HG03095 (cell line): ENCODE measurements at regions not wholly inside any gene's neighbourhood (a gene's known extent, or its start where the extent isn't known, plus 50 kb on each side); places are given as distances from the start of the nearest gene placed in this dataset.
"Not testable (repeated sequence)": the region's sequence is repeated elsewhere in the genome, so short reads cannot be mapped to it uniquely, and the experiment has no call there.

Experiments
- ATAC-seq: cut with Tn5 transposase; IDR thresholded peaks from one replicate; pipeline ENCODE4 v1.9.1; 2021; ENCODE audit warnings: moderate library complexity; ENCODE audit not compliant: unreplicated experiment

DNA sequence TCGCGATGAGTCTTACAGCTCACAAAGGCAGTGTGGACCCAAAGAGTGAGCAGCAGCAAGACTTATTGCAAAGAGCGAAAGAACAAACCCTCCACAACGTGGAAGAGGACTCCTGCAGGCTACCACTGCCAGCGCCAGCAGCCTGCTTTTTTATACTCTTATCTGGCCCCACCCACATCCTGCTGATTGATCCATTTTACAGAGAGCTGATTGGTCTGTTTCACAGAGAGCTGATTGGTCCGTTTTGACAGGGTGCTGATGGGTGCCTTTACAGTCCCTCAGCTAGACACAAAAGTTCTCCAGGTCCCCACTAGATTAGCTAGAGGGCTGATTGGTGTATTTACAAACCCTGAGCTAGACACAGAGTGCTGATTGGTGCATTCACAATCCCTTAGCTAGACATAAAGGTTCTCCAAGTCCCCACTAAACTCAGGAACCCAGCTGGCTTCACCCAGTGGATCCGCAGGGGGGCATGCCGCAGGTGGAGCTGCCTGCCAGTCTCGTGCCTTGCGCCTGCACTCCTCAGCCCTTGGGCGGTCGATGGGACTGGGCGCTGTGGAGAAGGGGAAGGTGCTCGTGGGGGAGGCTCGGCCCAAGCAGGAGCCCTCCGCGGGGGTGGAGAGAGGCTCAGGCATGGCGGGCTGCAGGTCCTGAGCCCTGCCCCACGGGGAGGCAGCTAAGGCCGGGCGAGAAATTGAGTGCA, 75.7 kb downstream of the QDPR start:
- ATAC-seq, result not testable (repeated sequence)

DNA sequence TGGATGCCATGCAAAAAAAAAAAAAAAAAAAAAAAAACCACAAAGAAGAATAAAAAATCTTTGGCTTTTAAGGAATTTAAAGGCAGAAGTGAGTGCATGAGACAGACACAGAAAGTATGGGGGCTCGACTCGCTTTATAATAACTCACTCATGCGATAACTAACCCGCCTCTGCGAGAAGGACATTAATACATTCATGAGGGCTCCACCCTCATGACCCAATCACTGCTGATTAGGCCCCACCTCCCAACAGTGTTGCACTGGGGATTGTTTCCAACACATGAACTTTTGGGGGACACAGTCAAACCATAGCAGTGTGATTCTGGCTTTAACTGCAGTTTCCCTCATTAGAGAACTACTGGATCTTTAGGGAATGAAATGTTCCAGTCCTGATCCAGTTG, 78.1 kb downstream of the QDPR start:
- no peak for ATAC-seq

DNA sequence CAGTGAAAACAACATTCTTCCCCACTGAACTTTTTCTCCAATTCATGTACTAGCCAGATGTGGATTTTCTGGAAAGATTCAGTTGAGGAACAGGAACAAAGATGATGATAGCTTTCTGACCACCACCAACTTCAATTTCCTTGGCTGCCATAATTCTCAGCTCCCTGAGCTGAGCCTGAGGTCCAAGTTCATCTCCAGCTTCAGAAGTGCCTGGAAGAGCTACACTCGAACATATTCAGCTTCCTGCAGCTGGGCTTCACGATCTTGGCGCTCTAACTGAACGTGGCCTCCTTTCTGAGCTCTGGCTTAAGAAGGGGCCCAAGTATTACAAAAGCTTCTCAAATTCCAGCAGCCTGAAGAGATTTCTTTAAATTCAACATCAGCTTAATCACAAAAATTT, 83.9 kb downstream of the QDPR start:
- no peak for ATAC-seq

DNA sequence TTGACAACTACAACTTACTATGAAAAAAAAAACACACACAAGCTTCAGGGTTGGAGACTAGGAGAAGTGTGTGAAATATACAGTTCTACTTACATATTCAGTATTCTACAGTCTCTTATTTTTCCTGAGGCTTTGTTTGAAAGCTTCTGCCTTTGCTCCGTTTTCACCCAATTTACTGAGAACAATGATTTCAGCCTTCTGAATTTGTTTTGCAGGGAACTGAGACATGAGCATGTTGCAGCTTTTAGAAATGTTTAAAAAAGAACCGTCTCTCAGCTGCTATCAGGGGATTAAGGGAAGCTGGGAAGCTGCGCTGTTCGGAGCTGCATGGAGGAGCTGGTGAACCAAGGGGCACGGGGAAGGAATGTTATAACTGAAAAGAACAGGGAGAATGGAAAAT, 85.7 kb downstream of the QDPR start:
- no peak for ATAC-seq

DNA sequence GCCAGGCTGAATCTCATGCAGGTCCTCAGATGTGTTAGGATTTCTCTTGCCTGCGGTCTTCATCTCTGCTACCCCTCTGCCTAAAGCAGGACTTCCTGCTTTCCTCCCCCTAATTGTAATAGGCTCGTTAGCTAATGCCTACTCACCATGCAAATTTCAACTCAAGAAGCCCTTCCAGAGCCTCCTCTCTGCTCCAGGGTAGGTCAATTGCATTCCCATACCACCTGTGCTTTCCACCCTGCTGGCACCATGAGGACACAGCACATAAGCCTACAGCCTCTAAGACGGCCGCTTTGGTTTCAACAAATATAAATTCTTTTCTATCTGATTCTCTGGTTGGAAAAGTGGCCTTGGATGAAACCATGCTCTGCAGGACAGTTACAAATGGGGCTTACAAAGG, 93.9 kb downstream of the QDPR start:
- ATAC-seq, result no peak

- ATAC-seq, result no peak
Measured at GRCh38 chr4:17414392-17414791, 97.5 kb downstream of the QDPR start.

DNA sequence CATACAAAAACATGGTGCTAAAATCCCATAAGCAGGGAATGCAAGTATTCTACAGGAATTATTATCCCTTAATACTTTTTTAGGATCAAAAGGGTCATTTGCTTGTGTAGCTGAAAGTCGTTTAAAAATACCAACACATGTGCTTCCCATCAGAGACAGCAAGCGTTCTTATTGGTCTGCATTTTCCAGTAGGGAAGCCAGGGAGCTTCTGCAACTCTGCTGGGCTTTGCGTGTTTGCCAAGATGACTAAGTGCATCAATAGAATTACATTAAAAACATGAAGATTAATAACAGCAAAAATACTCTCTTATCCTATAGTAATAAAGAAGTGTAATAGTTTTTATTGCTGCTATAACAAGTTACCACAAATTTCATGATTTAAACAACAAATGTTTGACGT, 111.2 kb downstream of the QDPR start:
- ATAC-seq, result no peak

DNA sequence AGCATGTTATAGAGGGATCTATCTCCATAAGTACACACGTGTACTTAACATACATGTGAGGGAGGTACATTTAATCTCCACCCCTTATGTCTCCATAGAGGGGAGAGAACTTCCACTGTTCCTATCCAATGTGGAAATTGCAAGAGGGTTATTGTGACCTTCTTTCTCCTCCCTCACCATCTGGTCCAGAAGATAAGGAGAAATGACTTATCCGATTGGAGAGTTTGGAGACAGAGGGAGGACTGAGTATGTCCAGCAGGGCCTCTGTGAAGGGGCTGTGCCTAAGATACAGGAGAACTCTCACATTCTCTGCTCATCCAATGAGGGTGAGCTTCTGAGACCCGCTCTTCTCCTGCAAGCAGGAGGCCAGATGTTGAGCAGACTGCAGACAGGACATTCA, 113.1 kb downstream of the QDPR start:
- no peak for ATAC-seq

- no peak for ATAC-seq
Measured at GRCh38 chr4:17398035-17398434, 113.9 kb downstream of the QDPR start.

DNA sequence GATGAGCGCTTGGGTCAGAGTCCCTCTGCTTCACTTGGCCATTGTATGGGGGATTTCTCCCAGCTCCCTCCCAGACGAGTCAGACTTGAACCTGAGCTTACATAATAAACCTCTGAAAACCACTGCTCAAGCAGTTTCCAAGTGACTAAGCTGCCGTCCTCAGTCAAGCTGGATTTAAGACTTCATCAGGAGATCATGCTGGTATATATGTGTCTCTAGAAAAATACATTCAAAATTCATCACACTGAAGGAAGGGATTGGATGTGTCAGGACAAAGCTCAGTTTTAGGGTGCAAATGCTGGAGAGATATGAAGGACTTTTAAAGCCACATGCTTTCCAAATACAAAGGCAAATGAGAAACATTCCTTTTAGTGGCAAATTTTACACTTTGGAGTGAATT, 114.3 kb downstream of the QDPR start:
- no peak for ATAC-seq

GRCh38 chr4:17385403-17385802, 126.5 kb downstream of the QDPR start:
- peak; percentile 64 for ATAC-seq

GRCh38 chr4:17380347-17380746, 131.5 kb downstream of the QDPR start:
- ATAC-seq, result no peak

DNA sequence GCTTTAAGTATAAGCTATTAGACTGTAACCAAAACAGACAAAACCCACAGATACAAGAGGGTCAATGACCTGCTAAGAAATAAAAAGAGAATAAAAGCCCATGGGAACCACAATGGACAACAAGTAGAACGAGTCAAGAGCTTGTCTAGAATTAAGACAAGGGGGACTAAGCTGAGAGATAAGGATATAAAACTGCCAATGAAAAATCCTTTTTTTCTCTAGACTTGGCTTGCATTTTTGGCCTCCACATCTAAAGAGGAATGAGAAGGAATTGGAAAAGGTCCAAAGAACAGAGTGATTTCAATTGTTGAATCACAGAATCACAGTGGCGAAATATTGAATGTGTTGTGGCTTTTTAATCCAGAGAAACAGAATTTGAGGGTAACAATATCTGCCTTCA, 135.7 kb downstream of the QDPR start:
- ATAC-seq, result no peak

DNA sequence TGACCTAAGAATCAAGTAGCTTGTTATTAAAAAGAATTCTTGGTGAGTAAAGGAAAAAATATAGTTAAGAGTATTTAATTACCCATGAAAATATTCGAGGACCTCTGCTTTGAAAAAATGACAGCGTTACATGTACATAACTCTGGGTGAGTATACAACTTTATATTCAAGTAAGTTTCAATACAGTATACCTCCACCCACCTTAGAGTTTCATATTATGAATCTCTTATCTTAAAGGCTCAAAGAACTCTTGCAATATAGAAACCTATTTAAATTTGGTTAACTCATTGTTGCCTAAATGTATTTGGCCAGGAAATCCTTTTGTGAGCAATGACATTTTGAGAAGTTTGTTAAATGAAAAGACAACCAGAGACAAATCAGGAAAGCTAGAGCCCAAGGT, 138.2 kb downstream of the QDPR start:
- no peak for ATAC-seq

DNA sequence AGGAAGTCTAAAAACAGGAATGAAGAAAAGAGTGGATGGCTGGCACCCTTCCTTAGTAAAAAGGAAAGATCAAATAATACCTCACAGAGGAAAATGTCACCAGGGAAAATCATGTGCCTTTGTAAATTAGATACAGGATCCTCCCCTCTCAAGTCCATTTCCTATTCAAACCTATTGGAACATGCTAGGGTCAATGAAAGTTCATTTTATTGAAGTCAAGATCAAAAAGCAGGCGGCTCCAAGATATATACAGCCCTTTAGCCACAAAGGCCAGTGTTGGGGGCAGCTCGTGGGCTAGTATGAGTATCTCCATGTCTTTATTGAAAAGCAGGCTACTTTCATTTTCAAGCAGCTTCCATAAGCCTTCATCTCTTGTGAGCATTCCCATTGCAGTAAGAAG, 141.1 kb downstream of the QDPR start:
- ATAC-seq, result no peak

GRCh38 chr4:17368408-17368807, 143.5 kb downstream of the QDPR start:
- no peak for ATAC-seq

DNA sequence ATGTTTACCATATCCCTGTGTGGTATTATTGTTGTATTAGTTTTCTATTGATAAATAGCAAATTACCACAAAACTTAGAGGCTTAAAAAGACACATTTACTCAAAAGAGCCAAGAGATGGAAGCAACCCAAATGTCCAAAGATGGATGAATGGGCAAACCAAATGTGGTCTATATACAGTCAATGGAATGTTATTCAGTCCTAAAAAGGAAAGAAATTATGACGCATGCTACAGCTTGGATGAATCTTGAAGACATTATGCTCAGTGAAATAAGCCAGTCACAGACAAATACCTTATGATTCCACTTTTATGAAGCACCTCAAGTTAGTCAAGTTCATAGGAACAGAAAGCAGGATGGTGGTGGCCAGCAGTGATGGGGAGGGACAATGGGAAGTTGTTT, 144.7 kb downstream of the QDPR start:
- ATAC-seq, result no peak

- ATAC-seq, result no peak
Measured at GRCh38 chr4:17366496-17366895, 145.4 kb downstream of the QDPR start.

GRCh38 chr4:17362430-17362829, 149.5 kb downstream of the QDPR start:
- ATAC-seq, result no peak

GRCh38 chr4:17358241-17358640, 153.6 kb downstream of the QDPR start:
- no peak for ATAC-seq

GRCh38 chr4:17356926-17357325, 155.0 kb downstream of the QDPR start:
- no peak for ATAC-seq

DNA sequence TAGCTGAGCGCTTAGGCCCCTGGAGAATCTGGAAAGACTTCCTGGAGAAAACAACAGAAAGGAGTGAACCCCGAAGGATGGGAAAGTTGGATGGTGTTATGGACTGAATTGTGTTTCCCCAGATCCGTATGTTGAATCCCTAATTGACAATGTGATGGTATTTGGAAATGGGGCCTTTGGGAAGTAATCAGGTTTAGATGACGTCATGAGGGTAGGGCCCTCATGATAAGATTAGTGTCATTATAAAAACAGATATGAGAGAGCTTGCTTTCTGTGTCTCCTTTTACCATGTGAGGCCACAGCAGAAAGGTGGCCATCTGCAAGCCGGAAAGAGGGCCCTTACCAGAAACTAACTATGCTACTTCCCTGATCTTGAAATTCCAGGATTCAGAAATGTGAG, 159.5 kb downstream of the QDPR start:
- ATAC-seq, result no peak

DNA sequence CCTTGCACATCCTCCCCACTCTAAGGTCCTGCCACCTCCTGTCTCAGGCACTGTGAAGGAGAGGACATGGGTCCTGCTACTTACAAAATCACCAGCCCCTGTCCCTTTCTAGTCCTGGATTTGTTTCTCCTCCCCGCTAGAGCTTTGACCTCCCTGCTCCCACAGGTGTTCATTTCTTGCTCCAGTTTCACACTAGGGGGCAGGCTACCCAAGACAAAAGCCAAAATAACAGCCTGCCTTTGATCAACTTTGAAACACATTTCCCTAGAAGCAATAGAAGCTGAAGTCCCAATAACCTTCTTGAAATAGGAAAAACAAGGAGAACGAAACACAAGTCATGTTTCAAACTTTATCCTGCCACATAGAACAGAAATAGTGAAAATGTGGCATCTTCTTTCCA, 164.4 kb downstream of the QDPR start:
- ATAC-seq, result peak; percentile 66
